ENCODE measurements at regions not wholly inside any gene's neighbourhood (a gene's known extent, or its start where the extent isn't known, plus 50 kb on each side); places are given as distances from the start of the nearest gene placed in this dataset.
A peak's percentile ranks its signal among the peaks of the same experiment; 100 is the strongest.

DNA sequence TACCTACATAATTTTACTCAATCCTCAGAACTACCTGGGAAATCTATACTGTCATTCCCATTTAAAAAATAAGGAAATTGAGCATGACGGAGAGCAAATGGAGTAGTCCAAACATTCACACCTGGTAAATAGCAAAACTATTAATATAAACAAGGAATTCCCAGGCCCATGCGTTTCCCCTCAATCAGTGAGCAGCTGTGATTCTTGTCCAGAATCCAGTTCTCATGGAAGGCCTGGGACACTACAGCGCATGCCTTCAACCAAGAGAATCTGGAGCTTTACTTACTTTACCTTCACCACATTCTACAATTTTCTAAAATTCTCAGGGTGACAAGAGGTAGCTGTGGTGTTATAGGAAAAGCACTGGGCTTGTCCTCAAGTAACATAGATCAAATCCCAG, 259.0 kb downstream of the LRATD1 start:
- Histone ChIP-seq H3K9me2 (ENCODE audit: insufficient read depth) (no peaks in the 10 kb centered on the region), H3K36me3 (ENCODE audit: insufficient read depth) (no peaks in the 10 kb centered on the region), H2AFZ (no peak overlapping the region), H3F3A (replicated peaks; ENCODE audit: low read depth) (no peaks in the 10 kb centered on the region), H3K79me2 (replicated peaks; ENCODE audit: insufficient read depth) (no peaks in the 10 kb centered on the region), H3K4me1 (ENCODE audit: insufficient read depth) (peaks cover 4% of the 10 kb centered on the region), H3K4me2 (no peak overlapping the region), H3K4me3 (no peak overlapping the region), H3K27me3 (ENCODE audit: insufficient read depth) (no peaks in the 10 kb centered on the region), H4K20me1 (replicated peaks; ENCODE audit: insufficient read depth) (no peaks in the 10 kb centered on the region), H3K27ac (ENCODE audit: low read depth) (no peak overlapping the region)
- H3K4me1 Mint-ChIP-seq = peaks cover 4% of the 10 kb centered on the region; the same call in 2 of the 3 replicates
- H3K27me3 Mint-ChIP-seq (ENCODE audit: insufficient read depth, low read depth, poor library complexity) = no peaks in the 10 kb centered on the region
- H3K36me3 Mint-ChIP-seq (ENCODE audit: low read depth) = no peaks in the 10 kb centered on the region
- no peak for ATAC-seq
- DNase-seq (ENCODE audit: low spot score) = no peak
- no peak for TF ChIP-seq JUNB (IDR thresholded peaks at IDR 0.05; ENCODE audit: unreplicated experiment)
- TF ChIP-seq, protein P1, sequence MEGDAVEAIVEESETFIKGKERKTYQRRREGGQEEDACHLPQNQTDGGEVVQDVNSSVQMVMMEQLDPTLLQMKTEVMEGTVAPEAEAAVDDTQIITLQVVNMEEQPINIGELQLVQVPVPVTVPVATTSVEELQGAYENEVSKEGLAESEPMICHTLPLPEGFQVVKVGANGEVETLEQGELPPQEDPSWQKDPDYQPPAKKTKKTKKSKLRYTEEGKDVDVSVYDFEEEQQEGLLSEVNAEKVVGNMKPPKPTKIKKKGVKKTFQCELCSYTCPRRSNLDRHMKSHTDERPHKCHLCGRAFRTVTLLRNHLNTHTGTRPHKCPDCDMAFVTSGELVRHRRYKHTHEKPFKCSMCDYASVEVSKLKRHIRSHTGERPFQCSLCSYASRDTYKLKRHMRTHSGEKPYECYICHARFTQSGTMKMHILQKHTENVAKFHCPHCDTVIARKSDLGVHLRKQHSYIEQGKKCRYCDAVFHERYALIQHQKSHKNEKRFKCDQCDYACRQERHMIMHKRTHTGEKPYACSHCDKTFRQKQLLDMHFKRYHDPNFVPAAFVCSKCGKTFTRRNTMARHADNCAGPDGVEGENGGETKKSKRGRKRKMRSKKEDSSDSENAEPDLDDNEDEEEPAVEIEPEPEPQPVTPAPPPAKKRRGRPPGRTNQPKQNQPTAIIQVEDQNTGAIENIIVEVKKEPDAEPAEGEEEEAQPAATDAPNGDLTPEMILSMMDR (conservative IDR thresholded peaks at IDR 0.05; ENCODE audit: low read depth in 2 of 2) = no peak
- H3K4me3 Mint-ChIP-seq = no peak overlapping the region
- H3K9me3 Mint-ChIP-seq = no peaks in the 10 kb centered on the region; the same call in 2 of the 3 replicates
- H3K27ac Mint-ChIP-seq = no peak overlapping the region

- Histone ChIP-seq H3K27ac (ENCODE audit: low read depth) (no peak overlapping the region), H4K20me1 (replicated peaks; ENCODE audit: insufficient read depth) (no peaks in the 10 kb centered on the region), H3K4me3 (no peak overlapping the region), H3K27me3 (ENCODE audit: insufficient read depth) (no peaks in the 10 kb centered on the region), H3K4me2 (0 out of 2 replicates have a peak overlapping the region, but pooled peaks have one; percentile 53), H3K4me1 (ENCODE audit: insufficient read depth) (peaks cover 8% of the 10 kb centered on the region), H3F3A (replicated peaks; ENCODE audit: low read depth) (no peaks in the 10 kb centered on the region), H3K36me3 (ENCODE audit: insufficient read depth) (no peaks in the 10 kb centered on the region), H2AFZ (0 out of 2 replicates have a peak overlapping the region, but pooled peaks have one; percentile 38), H3K79me2 (replicated peaks; ENCODE audit: insufficient read depth) (no peaks in the 10 kb centered on the region), H3K9me2 (ENCODE audit: insufficient read depth) (peaks cover 13% of the 10 kb centered on the region; the same call in 1 of the 2 replicates)
- no peaks in the 10 kb centered on the region; the same call in 2 of the 3 replicates for H3K9me3 Mint-ChIP-seq
- H3K36me3 Mint-ChIP-seq (ENCODE audit: low read depth) = no peaks in the 10 kb centered on the region
- no peak for DNase-seq (ENCODE audit: low spot score)
- no peak for ATAC-seq
- no peak overlapping the region for H3K4me3 Mint-ChIP-seq
- H3K4me1 Mint-ChIP-seq = peaks cover 8% of the 10 kb centered on the region; the same call in 2 of the 3 replicates
- H3K27me3 Mint-ChIP-seq (ENCODE audit: insufficient read depth, low read depth, poor library complexity) = no peaks in the 10 kb centered on the region
- H3K27ac Mint-ChIP-seq = peak overlapping the region; percentile 46; the same call in 1 of the 2 replicates
- TF ChIP-seq JUNB (IDR thresholded peaks at IDR 0.05; ENCODE audit: unreplicated experiment) (no peak), ZNF114 (CRISPR knock-in tag; IDR thresholded peaks at IDR 0.05) (no peak), NANOG (IDR thresholded peaks at IDR 0.05; ENCODE audit: borderline replicate concordance) (no peak), REST (IDR thresholded peaks at IDR 0.05; ENCODE audit: unreplicated experiment) (no peak), POLR2AphosphoS5 (IDR thresholded peaks at IDR 0.05; ENCODE audit: low read depth) (no peak), STAT1 (IDR thresholded peaks at IDR 0.05; ENCODE audit: unreplicated experiment) (no peak), EZH2 (IDR thresholded peaks at IDR 0.05; ENCODE audit: low read depth, unreplicated experiment) (no peak), ETS1 (IDR thresholded peaks at IDR 0.05) (no peak)
- TF ChIP-seq, protein P1 (conservative IDR thresholded peaks at IDR 0.05; ENCODE audit: low read depth in 2 of 2) = no peak
These were observed 264.0 kb downstream of the LRATD1 start for GRCh38 chr2:14896330-14897030.

All from GM23338 (cell line).